IMR-90 (cell line): ENCODE measurements at regions not wholly inside any gene's neighbourhood (a gene's known extent, or its start where the extent isn't known, plus 50 kb on each side); places are given as distances from the start of the nearest gene placed in this dataset.

Experiments
- ATAC-seq: fragments of 200-7000 bp; cut with Tn5 transposase; 2 replicates; pipeline ENCODE4 v1.9.1; 2020; ENCODE audit warnings: low read depth, mild to moderate bottlenecking, moderate library complexity
- BruUV-seq: library from RNA; stranded (reverse); fragments of 400-500 nt; replicated peaks from 2 replicates; lab custom pipeline; 2021; lab: Mats Ljungman, UMichigan
- CTCF ChIA-PET: fragments of 300-600 bp; formaldehyde crosslinking; extraction: SDS; loops from one replicate; lab custom pipeline; 2021; ENCODE audit warnings: antibody characterized with exemption; lab: Yijun Ruan, JAX
- POLR2A ChIA-PET: fragments of 300-600 bp; sonication (Branson Sonifier 250); formaldehyde crosslinking; loops from one replicate; lab custom pipeline; 2022; ENCODE audit warnings: antibody characterized with exemption; ENCODE audit not compliant: unreplicated experiment; lab: Charles Lee
- DNase-seq: peaks from one replicate; pipeline ENCODE4 v3.0.0; 2013
- H2AFZ ChIP-seq: replicated peaks from 2 replicates; pipeline ENCODE3; 2013; ENCODE audit warnings: low read length, mild to moderate bottlenecking; ENCODE audit not compliant: poor library complexity
- H2AK5ac ChIP-seq: 2 replicates; pipeline ENCODE4 v1.6.1; 2013; ENCODE audit warnings: low read depth, low read length, inconsistent platforms
- H2AK9ac ChIP-seq: replicated peaks from 2 replicates; pipeline ENCODE3; 2013; ENCODE audit warnings: mild to moderate bottlenecking, low read depth, low read length, moderate library complexity; ENCODE audit not compliant: poor library complexity
- H2BK120ac ChIP-seq: 2 replicates; pipeline ENCODE4 v1.6.1; 2013; ENCODE audit warnings: low read depth, low read length, inconsistent platforms
- H2BK15ac ChIP-seq: 3 replicates; pipeline ENCODE4 v1.6.1; 2013; ENCODE audit warnings: low read depth, low read length, inconsistent platforms
- H2BK20ac ChIP-seq: 2 replicates; pipeline ENCODE4 v1.6.1; 2013; ENCODE audit warnings: low read depth, mild to moderate bottlenecking, inconsistent platforms, low read length, moderate library complexity
- H2BK5ac ChIP-seq: 2 replicates; pipeline ENCODE4 v1.6.1; 2013; ENCODE audit warnings: mild to moderate bottlenecking, low read depth, low read length, inconsistent platforms; ENCODE audit not compliant: poor library complexity, severe bottlenecking
- H3K14ac ChIP-seq: replicated peaks from 2 replicates; pipeline ENCODE4 v1.6.1; 2013; ENCODE audit warnings: low read depth, low read length, inconsistent platforms
- H3K18ac ChIP-seq: 2 replicates; pipeline ENCODE4 v1.6.1; 2013; ENCODE audit warnings: low read depth, low read length, control low read depth
- H3K23ac ChIP-seq: 2 replicates; pipeline ENCODE4 v1.6.1; 2013; ENCODE audit warnings: low read depth, low read length, inconsistent platforms
- H3K27ac ChIP-seq: 2 replicates; pipeline ENCODE4 v1.5.1; 2013; ENCODE audit warnings: mild to moderate bottlenecking, control low read depth, low read length; ENCODE audit not compliant: insufficient read depth
- H3K27me3 ChIP-seq: 2 replicates; pipeline ENCODE4 v1.6.1; 2013; ENCODE audit warnings: low read length; ENCODE audit not compliant: control insufficient read depth, insufficient read depth
- H3K36me3 ChIP-seq: 2 replicates; pipeline ENCODE4 v1.6.1; 2013; ENCODE audit warnings: low read length, mixed read lengths; ENCODE audit not compliant: control insufficient read depth, insufficient read depth
- H3K4ac ChIP-seq: 2 replicates; pipeline ENCODE4 v1.6.1; 2013; ENCODE audit warnings: low read depth, low read length, inconsistent platforms
- H3K4me1 ChIP-seq: 2 replicates; pipeline ENCODE4 v1.6.1; 2013; ENCODE audit warnings: low read length, mixed read lengths; ENCODE audit not compliant: control insufficient read depth, insufficient read depth
- H3K4me2 ChIP-seq: 2 replicates; pipeline ENCODE4 v1.6.1; 2013; ENCODE audit warnings: low read depth, mild to moderate bottlenecking, control low read depth, low read length, moderate library complexity
- H3K4me3 ChIP-seq: 2 replicates; pipeline ENCODE4 v1.5.1; 2013; ENCODE audit warnings: low read depth, mild to moderate bottlenecking, control low read depth, low read length, moderate library complexity; ENCODE audit not compliant: insufficient read depth
- H3K56ac ChIP-seq: 2 replicates; pipeline ENCODE4 v1.6.1; 2013; ENCODE audit warnings: low read length, inconsistent platforms; ENCODE audit not compliant: insufficient read depth; ENCODE audit errors: extremely low read depth
- H3K79me1 ChIP-seq, 2 experiments: 2 replicates each; pipeline ENCODE4 v1.6.1; 2013; ENCODE audit warnings: low read length in 2 of 2, inconsistent platforms in 1 of 2, low read depth in 1 of 2
- H3K9ac ChIP-seq: 2 replicates; pipeline ENCODE4 v1.6.1; 2013; ENCODE audit warnings: low read depth, low read length, control low read depth
- H3K9me1 ChIP-seq: 2 replicates; pipeline ENCODE4 v1.6.1; 2013; ENCODE audit warnings: low read length, inconsistent platforms; ENCODE audit not compliant: insufficient read depth
- H3K9me3 ChIP-seq: 2 replicates; pipeline ENCODE4 v1.6.1; 2013; ENCODE audit warnings: low read length; ENCODE audit not compliant: control insufficient read depth, insufficient read depth
- H4K20me1 ChIP-seq: 2 replicates; pipeline ENCODE4 v1.6.1; 2013; ENCODE audit warnings: low read length, inconsistent platforms; ENCODE audit not compliant: insufficient read depth
- H4K5ac ChIP-seq: 2 replicates; pipeline ENCODE4 v1.6.1; 2013; ENCODE audit warnings: mild to moderate bottlenecking, low read depth, low read length, control low read depth
- H4K8ac ChIP-seq, 2 experiments: 2 replicates each; pipeline ENCODE4 v1.6.1; 2013; ENCODE audit warnings: low read depth in 2 of 2, low read length in 2 of 2, control low read depth in 1 of 2, inconsistent platforms in 1 of 2
- H4K91ac ChIP-seq: 2 replicates; pipeline ENCODE4 v1.6.1; 2013; ENCODE audit warnings: low read depth, low read length, inconsistent platforms; ENCODE audit not compliant: insufficient read depth
- CHD1 ChIP-seq: IDR thresholded peaks from 2 replicates; pipeline ENCODE4 v1.6.1; 2012; ENCODE audit warnings: low read depth, low read length, improper control_type of control experiment
- MAFK ChIP-seq: IDR thresholded peaks from 2 replicates; pipeline ENCODE4 v1.6.1; 2012; ENCODE audit warnings: low read depth, low read length, improper control_type of control experiment
- POLR2A ChIP-seq: IDR thresholded peaks from 2 replicates; pipeline ENCODE4 v1.6.1; 2012; ENCODE audit warnings: mild to moderate bottlenecking, low read depth, low read length
- RAD21 ChIP-seq: IDR thresholded peaks from 2 replicates; pipeline ENCODE4 v1.6.1; 2012; ENCODE audit warnings: low read length, improper control_type of control experiment
- RFX5 ChIP-seq: IDR thresholded peaks from 2 replicates; pipeline ENCODE4 v1.8.0; 2012; ENCODE audit warnings: low read depth, mild to moderate bottlenecking, low read length, moderate library complexity
- WGBS, 2 experiments: methylation state at CpG; one replicate each; pipeline versions ENCODE4 v1.1.5 to v1.1.7; 2013; ENCODE audit warnings: missing lambda C conversion rate in 2 of 2; ENCODE audit not compliant: insufficient read length in 1 of 2; ENCODE audit errors: extremely low coverage in 2 of 2; 5-methylcytosine and 5-hydroxymethylcytosine counted together
- dilution Hi-C: fragments of 300-500 bp; cut with HindIII; formaldehyde crosslinking; loops from one replicate; pipeline ENCODE4 v1.14.3; 2018; ENCODE audit warnings: low sequenced_read_pairs; ENCODE audit not compliant: unreplicated experiment
- in situ Hi-C: fragments of 300-500 bp; cut with MboI; formaldehyde crosslinking; loops from 3 replicates; pipeline ENCODE4 v1.14.3; 2019; ENCODE audit warnings: low sequenced_read_pairs, inconsistent platforms, mixed read lengths
- intact Hi-C: fragments of 100-400 bp; cut with micrococcal nuclease; formaldehyde crosslinking; loops from 2 replicates; pipeline ENCODE4 v1.10.0; 2022
- TF ChIP-seq, protein P1 (sequence below): conservative IDR thresholded peaks from 2 replicates; pipeline ENCODE4 v1.5.1; 2012; ENCODE audit warnings: mild to moderate bottlenecking, low read depth, low read length, improper control_type of control experiment
- TF ChIP-seq, protein P2 (sequence below): fragments of 150-350 bp; IDR thresholded peaks from 2 replicates; pipeline ENCODE4 v1.6.1; 2016; ENCODE audit warnings: low read depth, mild to moderate bottlenecking, low read length, moderate library complexity, borderline replicate concordance

DNA sequence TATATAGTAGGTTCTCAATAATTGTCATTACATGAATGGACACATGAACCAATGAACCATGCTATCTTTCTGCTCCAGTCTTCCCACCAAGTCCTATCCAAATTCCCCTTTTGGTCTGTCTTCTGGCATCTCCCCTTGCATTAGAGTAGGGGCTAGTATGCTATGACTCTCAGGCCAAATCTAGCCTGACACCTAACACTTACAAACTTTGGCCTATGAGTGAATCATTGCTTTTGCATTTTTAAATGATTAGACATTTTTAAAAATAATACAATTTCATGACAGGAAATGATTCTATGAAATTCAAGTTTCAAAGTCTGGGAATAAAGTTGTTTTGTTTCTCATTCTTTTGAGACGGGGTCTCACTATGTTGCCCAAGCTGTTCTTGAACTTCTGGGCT lies 102.5 kb upstream of the MAF start:
- H3K4me1 ChIP-seq: no peaks in the 10 kb centered on the region
- no peak overlapping the region for H2AFZ ChIP-seq
- H3K79me1 ChIP-seq: no peaks in the 10 kb centered on the region
- H3K23ac ChIP-seq: no peak overlapping the region
- no peaks in the 10 kb centered on the region for H3K36me3 ChIP-seq
- no CpG with 5 or more reads among the region's 1 CpG for WGBS, 2 experiments
- no peak overlapping the region for H3K4me2 ChIP-seq
- ATAC-seq (no peak), DNase-seq (no peak)
- H2BK15ac ChIP-seq: no peak overlapping the region
- ChIA-PET CTCF (no interaction called here), POLR2A (no interaction called here)
- H2BK5ac ChIP-seq: no peak overlapping the region
- no peaks in the 10 kb centered on the region for H3K27me3 ChIP-seq
- H4K8ac ChIP-seq: no peak overlapping the region
- no peak overlapping the region for H3K14ac ChIP-seq
- no peak overlapping the region for H3K4me3 ChIP-seq
- in situ Hi-C loops (no loop called here), dilution Hi-C loops (no loop called here), intact Hi-C loops (no loop called here)
- no TSS peak for BruUV-seq
- no peaks in the 10 kb centered on the region for H4K20me1 ChIP-seq
- no peak overlapping the region for H2BK20ac ChIP-seq
- no peak overlapping the region for H3K18ac ChIP-seq
- H3K56ac ChIP-seq: no peak overlapping the region
- no peak overlapping the region for H4K5ac ChIP-seq
- H2AK9ac ChIP-seq: no peak overlapping the region
- no peak overlapping the region for H2BK120ac ChIP-seq
- no peak overlapping the region for H3K9ac ChIP-seq
- H4K91ac ChIP-seq: no peak overlapping the region
- H3K27ac ChIP-seq: no peak overlapping the region
- peaks cover 8% of the 10 kb centered on the region for H3K9me3 ChIP-seq
- TF ChIP-seq, protein P1, sequence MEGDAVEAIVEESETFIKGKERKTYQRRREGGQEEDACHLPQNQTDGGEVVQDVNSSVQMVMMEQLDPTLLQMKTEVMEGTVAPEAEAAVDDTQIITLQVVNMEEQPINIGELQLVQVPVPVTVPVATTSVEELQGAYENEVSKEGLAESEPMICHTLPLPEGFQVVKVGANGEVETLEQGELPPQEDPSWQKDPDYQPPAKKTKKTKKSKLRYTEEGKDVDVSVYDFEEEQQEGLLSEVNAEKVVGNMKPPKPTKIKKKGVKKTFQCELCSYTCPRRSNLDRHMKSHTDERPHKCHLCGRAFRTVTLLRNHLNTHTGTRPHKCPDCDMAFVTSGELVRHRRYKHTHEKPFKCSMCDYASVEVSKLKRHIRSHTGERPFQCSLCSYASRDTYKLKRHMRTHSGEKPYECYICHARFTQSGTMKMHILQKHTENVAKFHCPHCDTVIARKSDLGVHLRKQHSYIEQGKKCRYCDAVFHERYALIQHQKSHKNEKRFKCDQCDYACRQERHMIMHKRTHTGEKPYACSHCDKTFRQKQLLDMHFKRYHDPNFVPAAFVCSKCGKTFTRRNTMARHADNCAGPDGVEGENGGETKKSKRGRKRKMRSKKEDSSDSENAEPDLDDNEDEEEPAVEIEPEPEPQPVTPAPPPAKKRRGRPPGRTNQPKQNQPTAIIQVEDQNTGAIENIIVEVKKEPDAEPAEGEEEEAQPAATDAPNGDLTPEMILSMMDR: no peak
- TF ChIP-seq RAD21 (no peak), CHD1 (no peak), RFX5 (no peak), MAFK (no peak), POLR2A (no peak)
- TF ChIP-seq, protein P2, sequence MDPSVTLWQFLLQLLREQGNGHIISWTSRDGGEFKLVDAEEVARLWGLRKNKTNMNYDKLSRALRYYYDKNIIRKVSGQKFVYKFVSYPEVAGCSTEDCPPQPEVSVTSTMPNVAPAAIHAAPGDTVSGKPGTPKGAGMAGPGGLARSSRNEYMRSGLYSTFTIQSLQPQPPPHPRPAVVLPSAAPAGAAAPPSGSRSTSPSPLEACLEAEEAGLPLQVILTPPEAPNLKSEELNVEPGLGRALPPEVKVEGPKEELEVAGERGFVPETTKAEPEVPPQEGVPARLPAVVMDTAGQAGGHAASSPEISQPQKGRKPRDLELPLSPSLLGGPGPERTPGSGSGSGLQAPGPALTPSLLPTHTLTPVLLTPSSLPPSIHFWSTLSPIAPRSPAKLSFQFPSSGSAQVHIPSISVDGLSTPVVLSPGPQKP: no peak
- H3K4ac ChIP-seq: no peak overlapping the region
- H3K9me1 ChIP-seq: no peaks in the 10 kb centered on the region
- H2AK5ac ChIP-seq: no peak overlapping the region
